Subcutaneous abdominal adipose tissue (tissue), 5 donors: ENCODE measurements at regions not wholly inside any gene's neighbourhood (a gene's known extent, or its start where the extent isn't known, plus 50 kb on each side); places are given as distances from the start of the nearest gene placed in this dataset.

Source experiments
- H3K27ac ChIP-seq: one replicate; pipeline ENCODE4 v1.7.0; 2013; ENCODE audit warnings: low read depth, mild to moderate bottlenecking, inconsistent platforms, low read length, moderate library complexity
- H3K27me3 ChIP-seq, 5 donors: one replicate each; pipeline ENCODE4 v1.7.0; 2013; ENCODE audit warnings: low read length in 5 of 5, inconsistent platforms in 1 of 5; ENCODE audit not compliant: control insufficient read depth in 5 of 5, insufficient read depth in 4 of 5
- H3K36me3 ChIP-seq, 5 donors: one replicate each; pipeline ENCODE4 v1.7.0; 2013; ENCODE audit warnings: low read length in 5 of 5; ENCODE audit not compliant: control insufficient read depth in 5 of 5, insufficient read depth in 5 of 5
- H3K4me1 ChIP-seq, 5 donors: one replicate each; pipeline ENCODE4 v1.7.0; 2013; ENCODE audit warnings: low read length in 5 of 5, mild to moderate bottlenecking in 3 of 5, moderate library complexity in 1 of 5; ENCODE audit not compliant: control insufficient read depth in 5 of 5, insufficient read depth in 5 of 5
- H3K4me3 ChIP-seq, 5 donors: one replicate each; pipeline ENCODE4 v1.7.0; 2013; ENCODE audit warnings: low read length in 5 of 5, low read depth in 1 of 5
- H3K9ac ChIP-seq, 5 donors: one replicate each; pipeline ENCODE4 v1.7.0; 2013; ENCODE audit warnings: low read length in 5 of 5, mild to moderate bottlenecking in 4 of 5, moderate library complexity in 3 of 5
- H3K9me3 ChIP-seq, 5 donors: one replicate each; pipeline ENCODE4 v1.7.0; 2013; ENCODE audit warnings: low read length in 5 of 5; ENCODE audit not compliant: control insufficient read depth in 5 of 5
- donor health status: healthy.
- donor health status: healthy.
- donor health status: healthy.
- donor health status: healthy.
- donor health status: healthy.

DNA sequence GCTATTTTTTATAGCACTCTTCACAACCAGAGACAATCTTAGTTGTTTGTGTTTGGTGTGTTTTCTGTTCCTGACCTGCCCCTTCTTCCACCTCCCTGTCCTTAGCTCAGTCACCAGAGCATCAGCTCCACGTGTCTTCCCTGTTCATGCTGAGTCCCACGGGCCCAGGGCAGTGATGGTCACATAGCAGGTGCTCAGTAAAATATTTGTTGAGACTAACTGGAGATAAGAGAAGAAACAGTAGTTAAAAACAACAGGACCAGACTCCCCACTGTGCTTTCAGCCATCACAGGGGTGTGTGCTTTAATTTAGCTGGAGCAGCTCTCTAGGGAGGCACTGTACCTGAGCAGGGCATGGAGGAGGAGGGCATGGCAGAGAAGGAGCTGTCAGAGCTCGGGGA, 307.3 kb upstream of the ZNF32 start:
- Histone ChIP-seq H3K4me1 (peaks cover 0 to 1% (median 0%) of the 10 kb centered on the region in 5 donors), H3K9me3 (peaks cover 0 to 4% (median 0%) of the 10 kb centered on the region in 5 donors), H3K27me3 (no peaks in the 10 kb centered on the region), H3K9ac (no peak overlapping the region), H3K4me3 (no peak overlapping the region), H3K27ac (no peak overlapping the region), H3K36me3 (no peaks in the 10 kb centered on the region)

GRCh38 chr10:43955002-43955596, 306.4 kb upstream of the ZNF32 start:
- Histone ChIP-seq H3K27ac (no peak overlapping the region), H3K4me3 (no peak overlapping the region), H3K9ac (no peak overlapping the region), H3K27me3 (no peaks in the 10 kb centered on the region), H3K9me3 (peaks cover 0 to 4% (median 0%) of the 10 kb centered on the region in 5 donors), H3K4me1 (no peaks in the 10 kb centered on the region), H3K36me3 (no peaks in the 10 kb centered on the region)

DNA sequence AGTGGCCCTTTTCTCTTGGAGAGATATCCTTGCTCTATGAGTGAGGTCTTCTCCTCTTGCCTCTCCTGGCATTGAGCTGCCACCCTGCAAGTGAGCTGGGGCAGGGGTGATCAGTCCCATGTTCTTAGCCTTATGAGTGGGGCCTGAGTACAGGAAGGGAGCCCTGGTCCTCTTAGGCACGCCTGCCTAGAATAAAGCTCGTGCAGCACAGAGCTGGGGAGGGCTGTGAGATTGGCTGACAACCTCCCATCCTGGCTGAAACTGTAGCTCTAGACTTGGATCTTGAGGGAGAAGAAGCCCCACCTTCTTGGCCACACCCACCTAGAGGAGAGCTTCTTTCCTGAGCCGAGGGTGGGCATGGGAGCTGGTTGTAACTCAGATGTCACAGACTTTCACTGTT, 305.0 kb upstream of the ZNF32 start:
- Histone ChIP-seq H3K36me3 (no peaks in the 10 kb centered on the region), H3K27ac (no peak overlapping the region), H3K4me3 (no peak overlapping the region), H3K9ac (no peak overlapping the region), H3K27me3 (no peaks in the 10 kb centered on the region), H3K4me1 (no peaks in the 10 kb centered on the region), H3K9me3 (peaks cover 0 to 4% (median 0%) of the 10 kb centered on the region in 5 donors)

DNA sequence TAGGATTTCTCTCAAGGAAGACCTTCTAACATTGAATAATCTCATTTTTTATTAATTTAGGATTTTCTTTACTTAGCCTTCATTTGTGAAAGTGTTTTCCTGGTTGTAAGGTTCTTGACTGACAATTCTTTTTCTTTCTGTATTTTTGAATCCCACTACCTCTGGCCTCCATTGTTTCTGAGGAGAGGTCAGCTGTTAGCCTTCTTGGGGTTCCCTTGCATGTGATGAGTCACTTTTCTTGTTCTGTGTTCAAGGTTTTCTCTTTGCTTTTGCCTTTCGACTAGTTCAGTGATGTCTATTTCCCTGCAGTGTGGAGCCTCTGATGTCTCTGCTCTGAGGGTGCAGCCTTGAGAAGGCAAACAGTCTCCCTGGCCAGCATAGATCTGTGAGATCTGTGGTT, 304.1 kb upstream of the ZNF32 start:
- Histone ChIP-seq H3K4me3 (no peak overlapping the region), H3K27ac (no peak overlapping the region), H3K27me3 (no peaks in the 10 kb centered on the region), H3K9me3 (peaks cover 0 to 4% (median 0%) of the 10 kb centered on the region in 5 donors), H3K36me3 (no peaks in the 10 kb centered on the region), H3K4me1 (no peaks in the 10 kb centered on the region), H3K9ac (no peak overlapping the region)

- Histone ChIP-seq H3K9ac (no peak overlapping the region), H3K36me3 (no peaks in the 10 kb centered on the region), H3K9me3 (peaks cover 0 to 4% (median 0%) of the 10 kb centered on the region in 5 donors), H3K4me1 (no peaks in the 10 kb centered on the region), H3K4me3 (no peak overlapping the region), H3K27ac (no peak overlapping the region), H3K27me3 (peaks cover 0 to 2% (median 0%) of the 10 kb centered on the region in 5 donors)
These were observed 300.7 kb upstream of the ZNF32 start for GRCh38 chr10:43949351-43949750.

GRCh38 chr10:43946445-43946844, 297.8 kb upstream of the ZNF32 start:
- H3K36me3 ChIP-seq, result no peaks in the 10 kb centered on the region
- H3K27me3 ChIP-seq, result peaks cover 0 to 2% (median 0%) of the 10 kb centered on the region in 5 donors
- H3K9ac ChIP-seq, result no peak overlapping the region
- no peak overlapping the region for H3K4me3 ChIP-seq
- no peaks in the 10 kb centered on the region for H3K9me3 ChIP-seq
- H3K4me1 ChIP-seq, result peaks cover 0 to 5% (median 0%) of the 10 kb centered on the region in 5 donors
- no peak overlapping the region for H3K27ac ChIP-seq

DNA sequence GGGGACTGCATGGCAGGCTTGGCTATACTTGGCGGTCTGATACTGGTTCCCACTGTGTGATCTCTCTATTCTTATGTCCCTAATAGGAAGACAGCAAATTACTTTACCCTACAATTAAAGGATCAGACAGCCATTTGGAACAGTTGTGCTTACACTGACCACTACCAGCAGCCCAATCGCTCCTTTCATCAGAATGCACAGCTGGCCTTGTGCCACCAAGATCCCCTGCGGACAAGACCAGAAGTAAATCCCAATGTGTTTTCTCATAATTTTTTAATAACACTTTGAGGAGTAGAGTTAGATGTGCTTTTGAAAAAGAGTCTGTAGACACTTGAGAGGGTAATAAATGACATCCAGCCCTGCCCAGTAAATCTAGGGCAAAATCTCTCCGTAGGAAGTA, 297.2 kb upstream of the ZNF32 start:
- no peak overlapping the region for H3K4me3 ChIP-seq
- peaks cover 0 to 2% (median 0%) of the 10 kb centered on the region in 5 donors for H3K27me3 ChIP-seq
- H3K36me3 ChIP-seq, result no peaks in the 10 kb centered on the region
- no peak overlapping the region for H3K27ac ChIP-seq
- no peaks in the 10 kb centered on the region for H3K9me3 ChIP-seq
- H3K4me1 ChIP-seq, result peaks cover 0 to 7% (median 0%) of the 10 kb centered on the region in 5 donors
- no peak overlapping the region for H3K9ac ChIP-seq

GRCh38 chr10:43945094-43945730, 296.5 kb upstream of the ZNF32 start:
- H3K27ac ChIP-seq, result no peak overlapping the region
- peaks cover 0 to 2% (median 0%) of the 10 kb centered on the region in 5 donors for H3K27me3 ChIP-seq
- H3K4me3 ChIP-seq, result no peak overlapping the region
- H3K9ac ChIP-seq, result no peak overlapping the region
- no peaks in the 10 kb centered on the region for H3K36me3 ChIP-seq
- peaks cover 0 to 9% (median 0%) of the 10 kb centered on the region in 5 donors for H3K4me1 ChIP-seq
- no peaks in the 10 kb centered on the region for H3K9me3 ChIP-seq

DNA sequence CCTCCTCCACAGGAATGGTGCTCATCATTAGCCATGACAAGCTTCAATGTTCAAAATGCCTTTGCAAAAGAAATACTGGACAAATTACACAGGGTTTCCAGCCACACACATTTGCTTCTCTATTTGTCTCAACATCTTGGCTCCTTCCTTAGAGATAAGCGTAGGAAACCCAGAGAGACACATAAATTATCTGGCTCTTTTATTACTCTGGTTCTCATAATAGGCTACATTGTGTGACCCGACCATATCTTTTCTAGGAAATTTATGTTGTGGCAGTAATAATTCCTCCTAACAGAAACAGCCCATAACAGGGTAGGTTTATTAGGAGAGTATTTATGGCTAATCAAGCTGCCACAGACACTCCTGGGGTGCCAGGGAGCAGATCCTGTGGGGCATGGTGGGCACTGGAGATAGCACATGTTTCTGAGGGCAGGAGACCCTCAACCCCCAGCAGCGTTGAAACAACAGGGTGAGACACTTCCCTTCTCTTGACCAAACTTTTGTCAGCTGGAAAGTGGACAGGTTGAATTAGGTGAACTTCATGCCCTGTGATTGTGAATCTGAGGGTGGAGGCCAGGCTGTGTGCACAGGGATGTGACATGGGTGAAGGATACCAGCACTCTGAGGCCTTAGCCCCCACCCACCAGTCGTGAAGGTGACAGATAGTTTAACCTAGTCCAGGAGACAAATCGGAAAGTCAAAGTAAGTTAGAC, 295.9 kb upstream of the ZNF32 start:
- Histone ChIP-seq H3K27ac (no peak overlapping the region), H3K4me1 (peaks cover 0 to 11% (median 0%) of the 10 kb centered on the region in 5 donors)

GRCh38 chr10:43943818-43944360, 295.2 kb upstream of the ZNF32 start:
- H3K36me3 ChIP-seq, result no peaks in the 10 kb centered on the region
- H3K4me3 ChIP-seq, result no peak overlapping the region
- H3K4me1 ChIP-seq, result peaks cover 0 to 11% (median 0%) of the 10 kb centered on the region in 5 donors
- no peak overlapping the region for H3K9ac ChIP-seq
- H3K27me3 ChIP-seq, result peaks cover 0 to 2% (median 0%) of the 10 kb centered on the region in 5 donors
- H3K9me3 ChIP-seq, result no peaks in the 10 kb centered on the region
- no peak overlapping the region for H3K27ac ChIP-seq

More for the DNA sequence above, 295.9 kb upstream of the ZNF32 start:
- H3K36me3 ChIP-seq, result no peaks in the 10 kb centered on the region
- peaks cover 0 to 2% (median 0%) of the 10 kb centered on the region in 5 donors for H3K27me3 ChIP-seq
- no peaks in the 10 kb centered on the region for H3K9me3 ChIP-seq
- no peak overlapping the region for H3K9ac ChIP-seq
- no peak overlapping the region for H3K4me3 ChIP-seq
